Loucy (cell line): ENCODE measurements at regions not wholly inside any gene's neighbourhood (a gene's known extent, or its start where the extent isn't known, plus 50 kb on each side); places are given as distances from the start of the nearest gene placed in this dataset.

Experiments used
- H2AFZ ChIP-seq: fragments of 200-600 bp; sonication (generic); 2 replicates; pipeline ENCODE4 v1.6.0; 2016; ENCODE audit warnings: antibody characterized with exemption, mild to moderate bottlenecking, low read length, moderate library complexity
- H3F3A ChIP-seq: fragments of 200-600 bp; 2 replicates; pipeline ENCODE4 v1.6.0; 2016; ENCODE audit warnings: antibody characterized with exemption, low read depth, mild to moderate bottlenecking
- H3K27me3 ChIP-seq: fragments of 200-600 bp; sonication (generic); 2 replicates; pipeline ENCODE4 v1.6.1; 2014; ENCODE audit warnings: low read length, mild to moderate bottlenecking; ENCODE audit not compliant: insufficient read depth, poor library complexity, severe bottlenecking
- H3K36me3 ChIP-seq: fragments of 200-600 bp; sonication (generic); 2 replicates; pipeline ENCODE4 v1.6.1; 2016; ENCODE audit warnings: low read length; ENCODE audit not compliant: insufficient read depth
- H3K4me1 ChIP-seq: fragments of 200-600 bp; sonication (generic); 2 replicates; pipeline ENCODE4 v1.5.1; 2014; ENCODE audit warnings: low read length, mild to moderate bottlenecking; ENCODE audit not compliant: insufficient read depth, poor library complexity, severe bottlenecking
- H3K4me2 ChIP-seq: fragments of 200-600 bp; sonication (generic); 2 replicates; pipeline ENCODE4 v1.6.0; 2014; ENCODE audit warnings: antibody characterized with exemption, low read length, low read depth, mild to moderate bottlenecking; ENCODE audit not compliant: poor library complexity, severe bottlenecking
- H3K4me3 ChIP-seq: fragments of 200-600 bp; sonication (generic); 2 replicates; pipeline ENCODE4 v1.5.1; 2014; ENCODE audit warnings: low read length, mild to moderate bottlenecking, mixed read lengths; ENCODE audit not compliant: poor library complexity, severe bottlenecking
- H3K79me2 ChIP-seq: fragments of 200-600 bp; sonication (generic); 2 replicates; pipeline ENCODE4 v1.6.1; 2014; ENCODE audit warnings: low read length; ENCODE audit not compliant: insufficient read depth
- H3K9ac ChIP-seq: fragments of 200-600 bp; sonication (generic); 2 replicates; pipeline ENCODE4 v1.6.0; 2014; ENCODE audit warnings: mild to moderate bottlenecking, low read depth, low read length, moderate library complexity; ENCODE audit not compliant: poor library complexity, severe bottlenecking
- H3K9me2 ChIP-seq: fragments of 200-600 bp; sonication (generic); replicated peaks from 2 replicates; pipeline ENCODE4 v1.6.1; 2016; ENCODE audit warnings: low read depth, low read length, mixed read lengths
- H3K9me3 ChIP-seq: fragments of 200-600 bp; sonication (generic); 2 replicates; pipeline ENCODE4 v1.6.1; 2014; ENCODE audit warnings: mild to moderate bottlenecking, antibody characterized with exemption, low read length, low read depth; ENCODE audit not compliant: insufficient read depth
- H4K20me1 ChIP-seq: fragments of 200-600 bp; sonication (generic); 2 replicates; pipeline ENCODE4 v1.6.0; 2014; ENCODE audit warnings: antibody characterized with exemption, low read length, mild to moderate bottlenecking; ENCODE audit not compliant: insufficient read depth, poor library complexity, severe bottlenecking
- EZH2phosphoT487 ChIP-seq: fragments of 200-600 bp; IDR thresholded peaks from 2 replicates; pipeline ENCODE4 v1.6.1; 2018; ENCODE audit warnings: antibody characterized with exemption, mild to moderate bottlenecking, moderate library complexity, borderline replicate concordance
- TF ChIP-seq, protein P1 (sequence below): fragments of 200-600 bp; sonication (generic); conservative IDR thresholded peaks from 2 replicates; pipeline ENCODE4 v1.5.1; 2014; ENCODE audit warnings: mild to moderate bottlenecking, antibody characterized with exemption, low read length

DNA sequence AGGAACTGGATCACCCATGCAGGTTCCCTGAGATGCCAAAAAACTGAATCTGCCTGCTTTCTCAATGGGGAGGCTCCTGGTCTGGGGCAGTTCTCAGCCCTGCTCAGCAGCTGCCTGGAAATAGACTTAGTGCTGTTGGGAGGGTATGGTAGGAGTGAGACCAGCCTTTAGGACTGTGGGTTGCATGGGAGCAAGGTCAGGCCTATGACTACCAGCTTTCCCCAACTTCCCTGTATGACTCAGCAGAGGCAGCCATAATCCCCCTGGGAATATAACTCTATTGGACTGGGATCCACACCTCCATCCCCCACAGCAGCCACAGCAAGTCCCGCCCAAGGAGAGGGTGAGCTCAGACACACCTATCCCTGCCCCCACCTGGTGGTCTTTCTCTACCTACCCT lies 87.0 kb downstream of the CFAP44 start:
- Histone ChIP-seq H3F3A (no peaks in the 10 kb centered on the region), H4K20me1 (no peaks in the 10 kb centered on the region), H3K27me3 (no peaks in the 10 kb centered on the region), H3K4me1 (no peaks in the 10 kb centered on the region), H3K36me3 (no peaks in the 10 kb centered on the region), H2AFZ (no peak overlapping the region), H3K4me3 (no peak overlapping the region), H3K9me2 (no peaks in the 10 kb centered on the region), H3K9ac (no peak overlapping the region), H3K79me2 (no peaks in the 10 kb centered on the region), H3K9me3 (no peaks in the 10 kb centered on the region), H3K4me2 (no peak overlapping the region)
- TF ChIP-seq, protein P1, sequence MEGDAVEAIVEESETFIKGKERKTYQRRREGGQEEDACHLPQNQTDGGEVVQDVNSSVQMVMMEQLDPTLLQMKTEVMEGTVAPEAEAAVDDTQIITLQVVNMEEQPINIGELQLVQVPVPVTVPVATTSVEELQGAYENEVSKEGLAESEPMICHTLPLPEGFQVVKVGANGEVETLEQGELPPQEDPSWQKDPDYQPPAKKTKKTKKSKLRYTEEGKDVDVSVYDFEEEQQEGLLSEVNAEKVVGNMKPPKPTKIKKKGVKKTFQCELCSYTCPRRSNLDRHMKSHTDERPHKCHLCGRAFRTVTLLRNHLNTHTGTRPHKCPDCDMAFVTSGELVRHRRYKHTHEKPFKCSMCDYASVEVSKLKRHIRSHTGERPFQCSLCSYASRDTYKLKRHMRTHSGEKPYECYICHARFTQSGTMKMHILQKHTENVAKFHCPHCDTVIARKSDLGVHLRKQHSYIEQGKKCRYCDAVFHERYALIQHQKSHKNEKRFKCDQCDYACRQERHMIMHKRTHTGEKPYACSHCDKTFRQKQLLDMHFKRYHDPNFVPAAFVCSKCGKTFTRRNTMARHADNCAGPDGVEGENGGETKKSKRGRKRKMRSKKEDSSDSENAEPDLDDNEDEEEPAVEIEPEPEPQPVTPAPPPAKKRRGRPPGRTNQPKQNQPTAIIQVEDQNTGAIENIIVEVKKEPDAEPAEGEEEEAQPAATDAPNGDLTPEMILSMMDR: no peak
- no peak for TF ChIP-seq EZH2phosphoT487

DNA sequence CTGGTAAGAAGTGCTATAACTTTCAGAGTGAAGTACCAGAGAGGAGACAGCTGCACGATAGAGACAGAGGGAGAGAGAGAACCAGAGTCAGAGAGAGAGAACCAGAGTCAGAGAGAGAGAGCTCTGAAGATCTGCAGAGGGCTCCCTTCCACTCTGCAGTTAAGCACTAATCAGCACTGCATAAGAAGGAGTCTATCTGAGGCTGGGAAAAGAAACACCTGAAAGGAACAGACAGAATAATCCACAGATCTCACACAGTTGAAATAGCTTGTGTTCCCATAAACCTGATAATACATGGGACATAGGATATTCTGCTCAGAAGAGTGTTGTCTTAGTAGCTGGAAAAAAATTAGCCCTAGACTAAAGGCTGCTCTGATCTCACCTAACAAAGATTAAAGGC lies 87.6 kb downstream of the CFAP44 start:
- no peaks in the 10 kb centered on the region for H3F3A ChIP-seq
- no peaks in the 10 kb centered on the region for H3K9me2 ChIP-seq
- H3K27me3 ChIP-seq: no peaks in the 10 kb centered on the region
- TF ChIP-seq EZH2phosphoT487: no peak
- TF ChIP-seq, protein P1: no peak
- H3K4me3 ChIP-seq: no peak overlapping the region
- H3K79me2 ChIP-seq: no peaks in the 10 kb centered on the region
- H3K4me2 ChIP-seq: no peak overlapping the region
- no peak overlapping the region for H2AFZ ChIP-seq
- H3K36me3 ChIP-seq: no peaks in the 10 kb centered on the region
- no peaks in the 10 kb centered on the region for H3K4me1 ChIP-seq
- H3K9ac ChIP-seq: no peak overlapping the region
- H4K20me1 ChIP-seq: no peaks in the 10 kb centered on the region
- no peaks in the 10 kb centered on the region for H3K9me3 ChIP-seq

DNA sequence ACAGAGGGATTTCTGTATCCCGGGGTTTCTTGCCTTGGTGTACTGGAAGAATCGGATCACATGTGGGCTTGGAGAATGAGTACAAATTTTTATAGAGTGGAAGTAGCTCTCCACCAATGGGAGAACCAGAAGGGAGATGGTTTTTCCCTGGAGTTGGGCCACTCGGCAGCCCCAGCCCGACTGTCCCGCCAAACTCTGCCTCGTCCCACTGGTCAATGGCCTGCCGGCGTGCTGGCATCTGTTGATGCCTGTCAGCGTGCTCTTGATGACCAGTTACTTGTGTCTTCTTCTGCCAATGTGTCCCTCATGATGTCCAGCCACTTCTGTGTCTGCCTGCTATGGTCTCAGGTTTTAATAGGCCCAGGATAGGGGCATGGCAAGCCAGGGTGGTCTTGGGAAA lies 100.5 kb downstream of the CFAP44 start:
- H3K36me3 ChIP-seq: no peaks in the 10 kb centered on the region
- H2AFZ ChIP-seq: no peak overlapping the region
- H4K20me1 ChIP-seq: no peaks in the 10 kb centered on the region
- H3K4me3 ChIP-seq: no peak overlapping the region
- H3K9me3 ChIP-seq: no peaks in the 10 kb centered on the region
- no peaks in the 10 kb centered on the region for H3K9me2 ChIP-seq
- no peaks in the 10 kb centered on the region for H3K27me3 ChIP-seq
- no peaks in the 10 kb centered on the region for H3F3A ChIP-seq
- TF ChIP-seq EZH2phosphoT487: no peak
- TF ChIP-seq, protein P1: no peak
- H3K9ac ChIP-seq: no peak overlapping the region
- H3K4me1 ChIP-seq: no peaks in the 10 kb centered on the region
- H3K4me2 ChIP-seq: no peak overlapping the region
- no peaks in the 10 kb centered on the region for H3K79me2 ChIP-seq
